ENCODE measurements at regions not wholly inside any gene's neighbourhood (a gene's known extent, or its start where the extent isn't known, plus 50 kb on each side); places are given as distances from the start of the nearest gene placed in this dataset.
A peak's percentile ranks its signal among the peaks of the same experiment; 100 is the strongest.

DNA sequence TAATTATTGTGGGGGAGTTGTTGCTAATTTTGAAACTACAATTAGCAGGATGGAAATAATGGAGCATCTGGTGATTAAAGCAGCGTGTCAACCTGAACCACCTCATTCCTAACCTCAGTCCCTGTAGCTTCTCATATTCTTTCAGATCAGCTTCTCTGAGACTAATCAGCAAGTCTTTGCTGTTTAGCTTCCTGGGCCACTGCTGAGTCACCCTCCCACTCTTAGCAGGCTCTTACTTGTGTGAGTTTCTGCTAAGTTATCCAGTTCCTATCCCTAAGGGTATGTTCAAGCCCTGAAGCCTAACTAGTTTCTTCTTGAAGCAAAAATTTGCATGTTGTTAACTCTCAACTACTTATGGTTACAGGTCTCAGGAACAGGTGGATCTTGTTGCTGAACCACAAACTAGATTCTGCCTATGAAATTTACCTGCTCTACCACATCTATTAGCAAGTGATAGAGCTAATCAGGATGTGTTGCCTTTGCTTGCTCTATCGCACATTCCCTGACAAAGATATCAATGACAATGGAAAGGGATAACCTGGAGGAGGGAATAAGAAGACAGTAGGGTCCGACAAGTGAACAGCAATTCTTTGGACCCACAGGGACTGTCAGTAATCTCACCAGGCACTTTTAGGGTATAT lies 134.2 kb downstream of the EIF4E start:
- Histone ChIP-seq H3K9ac (ENCODE audit: low read depth in 1 of 2, low read length in 2 of 2) (no peak overlapping the region), H3K27ac (ENCODE audit: low read depth in 2 of 2, low read length in 2 of 2) (no peak overlapping the region), H3K27me3 (ENCODE audit: control insufficient read depth in 2 of 2, insufficient read depth in 2 of 2, low read length in 2 of 2) (no peaks in the 10 kb centered on the region), H3K4me1 (ENCODE audit: control insufficient read depth in 2 of 2, insufficient read depth in 2 of 2, low read length in 2 of 2) (no peaks in the 10 kb centered on the region), H3K4me3 (ENCODE audit: low read length in 2 of 2) (no peak overlapping the region), H3K9me3 (ENCODE audit: control insufficient read depth in 2 of 2, low read length in 2 of 2) (no peaks in the 10 kb centered on the region), H3K36me3 (ENCODE audit: control insufficient read depth in 2 of 2, insufficient read depth in 2 of 2, low read length in 2 of 2) (no peaks in the 10 kb centered on the region)

DNA sequence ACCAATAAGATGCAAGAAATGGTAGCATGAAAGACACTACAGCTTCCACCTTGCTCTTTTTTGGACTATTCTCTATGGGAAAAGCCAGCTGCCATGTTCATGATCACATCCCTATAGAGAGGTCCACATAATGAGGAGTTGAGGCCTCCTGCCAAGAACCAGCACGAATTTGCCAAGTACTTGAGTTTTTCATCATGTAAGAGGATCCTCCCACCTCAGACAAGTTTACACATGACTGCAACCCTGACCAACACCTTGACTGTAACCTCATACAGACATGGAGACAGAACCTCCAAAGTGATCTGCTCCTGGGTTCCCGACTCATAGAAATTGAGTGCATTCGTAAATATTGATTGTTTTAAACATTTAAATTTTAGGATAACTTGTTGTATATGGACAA lies 135.2 kb upstream of the TSPAN5 start:
- Histone ChIP-seq H3K9me3 (ENCODE audit: control insufficient read depth in 2 of 2, low read length in 2 of 2) (no peaks in the 10 kb centered on the region), H3K36me3 (ENCODE audit: control insufficient read depth in 2 of 2, insufficient read depth in 2 of 2, low read length in 2 of 2) (no peaks in the 10 kb centered on the region), H3K9ac (ENCODE audit: low read depth in 1 of 2, low read length in 2 of 2) (no peak overlapping the region), H3K4me3 (ENCODE audit: low read length in 2 of 2) (no peak overlapping the region), H3K27me3 (ENCODE audit: control insufficient read depth in 2 of 2, insufficient read depth in 2 of 2, low read length in 2 of 2) (no peaks in the 10 kb centered on the region), H3K4me1 (ENCODE audit: control insufficient read depth in 2 of 2, insufficient read depth in 2 of 2, low read length in 2 of 2) (no peaks in the 10 kb centered on the region), H3K27ac (ENCODE audit: low read depth in 2 of 2, low read length in 2 of 2) (no peak overlapping the region)

GRCh38 chr4:98786866-98787265 lies 128.5 kb upstream of the TSPAN5 start:
- peaks cover 2 to 18% of the 10 kb centered on the region in 2 donors for H3K4me1 ChIP-seq (ENCODE audit: control insufficient read depth in 2 of 2, insufficient read depth in 2 of 2, low read length in 2 of 2)
- H3K9me3 ChIP-seq (ENCODE audit: control insufficient read depth in 2 of 2, low read length in 2 of 2), result no peaks in the 10 kb centered on the region
- H3K9ac ChIP-seq (ENCODE audit: low read depth in 1 of 2, low read length in 2 of 2), result no peak overlapping the region
- H3K27ac ChIP-seq (ENCODE audit: low read depth in 2 of 2, low read length in 2 of 2), result no peak overlapping the region
- H3K36me3 ChIP-seq (ENCODE audit: control insufficient read depth in 2 of 2, insufficient read depth in 2 of 2, low read length in 2 of 2), result no peaks in the 10 kb centered on the region
- H3K27me3 ChIP-seq (ENCODE audit: control insufficient read depth in 2 of 2, insufficient read depth in 2 of 2, low read length in 2 of 2), result no peaks in the 10 kb centered on the region
- no peak overlapping the region for H3K4me3 ChIP-seq (ENCODE audit: low read length in 2 of 2)

- Histone ChIP-seq H3K36me3 (ENCODE audit: control insufficient read depth in 2 of 2, insufficient read depth in 2 of 2, low read length in 2 of 2) (no peaks in the 10 kb centered on the region), H3K9ac (ENCODE audit: low read depth in 1 of 2, low read length in 2 of 2) (no peak overlapping the region), H3K9me3 (ENCODE audit: control insufficient read depth in 2 of 2, low read length in 2 of 2) (no peaks in the 10 kb centered on the region), H3K4me1 (ENCODE audit: control insufficient read depth in 2 of 2, insufficient read depth in 2 of 2, low read length in 2 of 2) (peaks cover 2 to 18% of the 10 kb centered on the region in 2 donors), H3K27ac (ENCODE audit: low read depth in 2 of 2, low read length in 2 of 2) (peak overlapping the region; percentile 50 to 52), H3K4me3 (ENCODE audit: low read length in 2 of 2) (no peak overlapping the region), H3K27me3 (ENCODE audit: control insufficient read depth in 2 of 2, insufficient read depth in 2 of 2, low read length in 2 of 2) (no peaks in the 10 kb centered on the region)
These were observed 126.7 kb upstream of the TSPAN5 start for GRCh38 chr4:98784947-98785706.

- Histone ChIP-seq H3K4me3 (ENCODE audit: low read length in 2 of 2) (no peak overlapping the region), H3K27ac (ENCODE audit: low read depth in 2 of 2, low read length in 2 of 2) (no peak overlapping the region), H3K4me1 (ENCODE audit: control insufficient read depth in 2 of 2, insufficient read depth in 2 of 2, low read length in 2 of 2) (peaks cover 10 to 34% of the 10 kb centered on the region in 2 donors), H3K36me3 (ENCODE audit: control insufficient read depth in 2 of 2, insufficient read depth in 2 of 2, low read length in 2 of 2) (no peaks in the 10 kb centered on the region), H3K27me3 (ENCODE audit: control insufficient read depth in 2 of 2, insufficient read depth in 2 of 2, low read length in 2 of 2) (no peaks in the 10 kb centered on the region), H3K9me3 (ENCODE audit: control insufficient read depth in 2 of 2, low read length in 2 of 2) (no peaks in the 10 kb centered on the region), H3K9ac (ENCODE audit: low read depth in 1 of 2, low read length in 2 of 2) (no peak overlapping the region)
These were observed 123.4 kb upstream of the TSPAN5 start for GRCh38 chr4:98781641-98782357.

GRCh38 chr4:98780926-98781325 lies 122.5 kb upstream of the TSPAN5 start:
- Histone ChIP-seq H3K4me3 (ENCODE audit: low read length in 2 of 2) (no peak overlapping the region), H3K9me3 (ENCODE audit: control insufficient read depth in 2 of 2, low read length in 2 of 2) (no peaks in the 10 kb centered on the region), H3K4me1 (ENCODE audit: control insufficient read depth in 2 of 2, insufficient read depth in 2 of 2, low read length in 2 of 2) (peaks cover 10 to 32% of the 10 kb centered on the region in 2 donors), H3K27me3 (ENCODE audit: control insufficient read depth in 2 of 2, insufficient read depth in 2 of 2, low read length in 2 of 2) (no peaks in the 10 kb centered on the region), H3K36me3 (ENCODE audit: control insufficient read depth in 2 of 2, insufficient read depth in 2 of 2, low read length in 2 of 2) (no peaks in the 10 kb centered on the region), H3K27ac (ENCODE audit: low read depth in 2 of 2, low read length in 2 of 2) (no peak overlapping the region), H3K9ac (ENCODE audit: low read depth in 1 of 2, low read length in 2 of 2) (no peak overlapping the region)

DNA sequence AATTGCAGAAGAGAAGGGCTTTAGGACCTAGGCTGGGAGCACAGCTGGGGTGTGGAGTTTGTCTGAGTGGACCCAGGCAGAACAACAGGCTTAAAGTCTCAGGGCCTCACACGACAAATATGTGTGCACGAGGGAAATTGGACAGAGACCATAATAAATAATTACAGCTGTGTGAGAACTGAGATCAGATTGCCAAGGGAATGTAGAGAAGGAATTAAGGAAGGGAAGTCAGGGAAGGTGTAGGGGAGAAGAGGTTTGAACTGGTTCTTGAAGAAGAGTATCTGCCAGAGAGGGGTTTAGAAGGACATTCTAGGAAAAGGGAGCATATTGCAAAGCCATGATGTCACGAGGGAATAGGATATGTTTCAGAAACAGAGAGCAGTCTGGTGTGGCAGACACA lies 120.7 kb upstream of the TSPAN5 start:
- Histone ChIP-seq H3K36me3 (ENCODE audit: control insufficient read depth in 2 of 2, insufficient read depth in 2 of 2, low read length in 2 of 2) (no peaks in the 10 kb centered on the region), H3K4me1 (ENCODE audit: control insufficient read depth in 2 of 2, insufficient read depth in 2 of 2, low read length in 2 of 2) (peaks cover 8 to 16% of the 10 kb centered on the region in 2 donors), H3K27me3 (ENCODE audit: control insufficient read depth in 2 of 2, insufficient read depth in 2 of 2, low read length in 2 of 2) (no peaks in the 10 kb centered on the region), H3K27ac (ENCODE audit: low read depth in 2 of 2, low read length in 2 of 2) (no peak overlapping the region), H3K9me3 (ENCODE audit: control insufficient read depth in 2 of 2, low read length in 2 of 2) (no peaks in the 10 kb centered on the region), H3K9ac (ENCODE audit: low read depth in 1 of 2, low read length in 2 of 2) (no peak overlapping the region), H3K4me3 (ENCODE audit: low read length in 2 of 2) (no peak overlapping the region)

- no peak overlapping the region for H3K9ac ChIP-seq (ENCODE audit: low read depth in 1 of 2, low read length in 2 of 2)
- H3K36me3 ChIP-seq (ENCODE audit: control insufficient read depth in 2 of 2, insufficient read depth in 2 of 2, low read length in 2 of 2), result no peaks in the 10 kb centered on the region
- no peaks in the 10 kb centered on the region for H3K9me3 ChIP-seq (ENCODE audit: control insufficient read depth in 2 of 2, low read length in 2 of 2)
- H3K4me1 ChIP-seq (ENCODE audit: control insufficient read depth in 2 of 2, insufficient read depth in 2 of 2, low read length in 2 of 2), result peaks cover 8 to 16% of the 10 kb centered on the region in 2 donors
- no peak overlapping the region for H3K4me3 ChIP-seq (ENCODE audit: low read length in 2 of 2)
- H3K27me3 ChIP-seq (ENCODE audit: control insufficient read depth in 2 of 2, insufficient read depth in 2 of 2, low read length in 2 of 2), result no peaks in the 10 kb centered on the region
- H3K27ac ChIP-seq (ENCODE audit: low read depth in 2 of 2, low read length in 2 of 2), result no peak overlapping the region
These were observed 119.8 kb upstream of the TSPAN5 start for GRCh38 chr4:98778206-98778605.

GRCh38 chr4:98775672-98776071 lies 117.3 kb upstream of the TSPAN5 start:
- no peaks in the 10 kb centered on the region for H3K36me3 ChIP-seq (ENCODE audit: control insufficient read depth in 2 of 2, insufficient read depth in 2 of 2, low read length in 2 of 2)
- no peak overlapping the region for H3K4me3 ChIP-seq (ENCODE audit: low read length in 2 of 2)
- no peak overlapping the region for H3K9ac ChIP-seq (ENCODE audit: low read depth in 1 of 2, low read length in 2 of 2)
- no peak overlapping the region for H3K27ac ChIP-seq (ENCODE audit: low read depth in 2 of 2, low read length in 2 of 2)
- no peaks in the 10 kb centered on the region for H3K9me3 ChIP-seq (ENCODE audit: control insufficient read depth in 2 of 2, low read length in 2 of 2)
- peaks cover 8 to 21% of the 10 kb centered on the region in 2 donors for H3K4me1 ChIP-seq (ENCODE audit: control insufficient read depth in 2 of 2, insufficient read depth in 2 of 2, low read length in 2 of 2)
- H3K27me3 ChIP-seq (ENCODE audit: control insufficient read depth in 2 of 2, insufficient read depth in 2 of 2, low read length in 2 of 2), result no peaks in the 10 kb centered on the region

- H3K9me3 ChIP-seq (ENCODE audit: control insufficient read depth in 2 of 2, low read length in 2 of 2), result no peaks in the 10 kb centered on the region
- H3K4me1 ChIP-seq (ENCODE audit: control insufficient read depth in 2 of 2, insufficient read depth in 2 of 2, low read length in 2 of 2), result peaks cover 2 to 13% of the 10 kb centered on the region in 2 donors
- H3K36me3 ChIP-seq (ENCODE audit: control insufficient read depth in 2 of 2, insufficient read depth in 2 of 2, low read length in 2 of 2), result no peaks in the 10 kb centered on the region
- H3K27me3 ChIP-seq (ENCODE audit: control insufficient read depth in 2 of 2, insufficient read depth in 2 of 2, low read length in 2 of 2), result no peaks in the 10 kb centered on the region
- no peak overlapping the region for H3K9ac ChIP-seq (ENCODE audit: low read depth in 1 of 2, low read length in 2 of 2)
- H3K27ac ChIP-seq (ENCODE audit: low read depth in 2 of 2, low read length in 2 of 2), result no peak overlapping the region
- no peak overlapping the region for H3K4me3 ChIP-seq (ENCODE audit: low read length in 2 of 2)
These were observed 115.2 kb upstream of the TSPAN5 start for GRCh38 chr4:98773638-98774037.
